Ishikawa (cell line): ENCODE measurements at regions not wholly inside any gene's neighbourhood (a gene's known extent, or its start where the extent isn't known, plus 50 kb on each side); places are given as distances from the start of the nearest gene placed in this dataset.

ENCODE experiments used
- RAD21 ChIP-seq: IDR thresholded peaks from 2 replicates; pipeline ENCODE4 v1.6.1; 2012; ENCODE audit warnings: low read depth
- REST ChIP-seq: IDR thresholded peaks from 2 replicates; pipeline ENCODE4 v1.6.1; 2012; ENCODE audit warnings: low read depth, mild to moderate bottlenecking
- TAF1 ChIP-seq: IDR thresholded peaks from 2 replicates; pipeline ENCODE4 v1.6.1; 2012; ENCODE audit warnings: low read depth, mild to moderate bottlenecking
- YY1 ChIP-seq: IDR thresholded peaks from 2 replicates; pipeline ENCODE4 v1.6.1; 2012; ENCODE audit warnings: low read depth

GRCh38 chr14:71770431-71770830 is 161.8 kb upstream of the RGS6 start:
- TF ChIP-seq TAF1: no peak
- TF ChIP-seq RAD21: no peak
- TF ChIP-seq YY1: no peak
- TF ChIP-seq REST: no peak
